ENCODE measurements at regions not wholly inside any gene's neighbourhood (a gene's known extent, or its start where the extent isn't known, plus 50 kb on each side); places are given as distances from the start of the nearest gene placed in this dataset.

DNA sequence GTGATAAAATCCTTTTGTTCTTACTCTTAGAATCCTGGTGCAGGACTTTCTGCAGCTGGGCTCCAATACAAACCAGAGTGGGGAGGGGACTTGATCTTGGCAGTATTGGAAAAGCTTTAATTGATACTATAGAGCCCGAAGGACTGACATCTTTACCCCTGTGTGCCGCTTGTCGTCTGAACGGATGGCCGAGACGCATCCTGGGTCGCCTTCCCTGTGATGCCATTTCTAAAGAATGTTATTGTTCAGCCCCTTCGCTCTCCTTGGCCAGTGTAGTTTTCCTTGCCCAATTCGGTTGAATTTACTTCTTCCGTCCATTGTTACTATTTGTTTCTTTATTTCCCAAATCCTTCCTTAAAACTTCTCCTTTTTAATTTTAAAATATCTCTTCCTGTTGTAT lies 80.9 kb downstream of the CLDN34 start:
- no peak for DNase-seq

DNA sequence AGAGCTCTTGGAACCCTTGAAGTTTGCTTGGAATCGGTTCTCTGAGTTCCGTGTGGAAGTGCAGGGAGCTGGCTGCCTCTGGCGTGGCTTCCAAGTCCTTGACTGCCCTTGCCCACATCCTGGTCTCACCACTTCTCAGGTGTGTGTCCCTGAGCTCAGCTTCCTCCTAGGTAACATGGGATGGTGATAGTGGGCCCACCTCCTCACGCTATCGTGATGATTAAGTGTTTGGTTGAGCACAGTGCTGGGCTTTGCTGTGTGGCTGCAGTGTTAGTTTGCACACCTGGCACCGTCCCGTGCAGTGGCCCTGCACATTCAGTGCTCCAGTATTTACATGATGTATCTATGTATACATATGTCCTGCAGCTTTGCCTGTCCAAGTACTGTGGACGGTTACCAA lies 81.5 kb downstream of the CLDN34 start:
- DNase-seq: no peak

DNA sequence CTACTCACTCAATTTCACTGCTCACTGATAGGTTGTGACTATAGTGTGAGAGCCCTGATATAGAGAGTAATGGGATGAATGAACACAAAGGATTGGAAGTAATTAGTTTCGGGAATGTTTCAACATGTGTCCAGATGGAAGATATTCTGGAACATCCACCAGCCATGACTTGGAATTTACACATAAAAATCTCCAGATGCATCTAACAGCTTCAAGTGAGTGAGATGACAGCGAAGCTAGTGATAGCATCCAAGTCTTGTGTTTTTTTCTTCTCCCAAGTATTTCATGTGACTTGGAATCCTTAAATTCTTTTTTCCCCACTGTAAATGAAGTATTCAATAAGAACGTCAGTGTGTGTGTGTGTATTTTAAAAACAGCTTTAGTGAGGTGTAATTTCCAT lies 82.1 kb downstream of the CLDN34 start:
- DNase-seq: no peak

DNA sequence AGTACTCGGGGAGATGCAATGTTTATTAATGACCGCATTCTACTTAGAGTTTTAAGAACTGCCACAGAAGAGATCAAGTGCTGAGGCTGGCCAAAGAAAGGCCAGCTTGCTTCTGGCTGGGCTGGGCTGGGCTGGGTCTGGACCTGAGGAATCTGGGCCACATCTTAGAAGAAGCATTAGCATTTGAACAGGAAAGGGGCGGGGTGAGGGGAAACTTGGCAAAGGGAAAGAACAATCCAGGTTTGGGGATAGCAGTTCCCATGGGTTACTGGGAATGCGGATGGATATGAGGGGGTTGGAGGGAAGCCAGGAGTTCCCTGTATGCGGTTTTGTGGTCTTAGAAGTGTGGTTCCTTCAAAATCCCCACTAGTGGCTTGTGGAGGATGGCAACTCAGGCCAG lies 83.3 kb downstream of the CLDN34 start:
- no peak for DNase-seq

DNA sequence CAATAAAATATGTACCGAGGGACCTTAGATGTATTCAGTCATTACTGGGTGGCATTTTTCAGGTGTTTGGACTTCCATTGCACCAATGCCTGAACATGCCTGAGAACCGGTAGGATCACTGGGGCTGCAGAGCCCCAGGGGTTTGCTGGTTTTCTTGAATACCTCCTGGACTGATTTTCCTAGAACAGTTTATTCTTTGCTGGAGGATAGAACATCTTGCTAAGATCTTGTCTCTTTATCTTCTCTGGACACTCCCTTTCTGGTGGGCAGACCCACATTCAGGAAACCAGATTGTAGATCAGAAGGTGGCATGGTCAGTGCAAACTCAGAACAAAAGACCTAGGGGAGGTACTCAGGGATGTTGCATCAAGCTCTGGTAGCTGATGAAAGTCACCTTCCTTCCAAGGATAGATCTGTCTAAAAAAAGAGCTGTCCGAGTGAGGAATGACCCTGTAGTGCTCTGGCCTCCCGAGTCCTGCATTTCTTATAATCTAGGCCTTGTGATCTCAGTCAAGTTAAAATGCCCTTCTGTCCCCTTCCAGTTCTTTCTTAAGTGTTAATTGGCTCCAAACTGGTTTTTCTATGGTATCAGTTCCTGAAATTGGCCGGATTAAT lies 84.8 kb downstream of the CLDN34 start:
- no peak for DNase-seq

DNA sequence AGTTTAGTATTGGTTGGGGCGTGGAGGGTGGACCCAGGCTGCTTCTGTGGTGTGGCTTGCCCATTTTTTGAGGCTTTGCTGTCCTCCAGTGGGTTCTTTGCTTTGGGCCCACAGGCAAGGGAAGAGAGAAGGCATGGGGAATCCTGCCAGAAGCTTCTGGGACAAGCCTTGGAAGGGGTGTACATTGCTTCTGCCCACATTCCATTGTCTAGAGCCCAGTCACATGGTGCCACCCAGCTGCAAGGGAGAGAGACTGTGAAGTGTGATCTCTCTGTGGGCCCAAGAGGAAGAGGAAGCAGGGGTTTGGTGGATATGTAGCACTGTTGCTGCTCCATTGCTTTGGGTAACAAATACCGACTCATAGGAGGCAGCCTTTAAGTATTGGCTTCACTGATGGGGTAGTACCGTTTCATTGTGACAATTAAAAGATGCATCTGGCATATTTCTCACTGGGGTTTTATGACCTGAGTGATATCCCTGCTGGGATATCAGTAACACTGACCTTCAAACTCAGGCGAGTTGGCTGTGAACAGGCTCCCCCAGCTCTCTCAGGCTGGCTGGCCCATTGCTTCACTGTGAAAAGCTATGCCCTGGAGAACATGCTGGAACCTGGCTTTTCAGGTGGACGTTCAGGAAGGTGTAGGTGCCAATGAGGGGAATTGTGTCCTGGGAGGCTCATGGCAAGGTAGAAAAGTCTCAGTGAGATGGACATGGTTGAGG lies 85.9 kb downstream of the CLDN34 start:
- DNase-seq: no peak

DNA sequence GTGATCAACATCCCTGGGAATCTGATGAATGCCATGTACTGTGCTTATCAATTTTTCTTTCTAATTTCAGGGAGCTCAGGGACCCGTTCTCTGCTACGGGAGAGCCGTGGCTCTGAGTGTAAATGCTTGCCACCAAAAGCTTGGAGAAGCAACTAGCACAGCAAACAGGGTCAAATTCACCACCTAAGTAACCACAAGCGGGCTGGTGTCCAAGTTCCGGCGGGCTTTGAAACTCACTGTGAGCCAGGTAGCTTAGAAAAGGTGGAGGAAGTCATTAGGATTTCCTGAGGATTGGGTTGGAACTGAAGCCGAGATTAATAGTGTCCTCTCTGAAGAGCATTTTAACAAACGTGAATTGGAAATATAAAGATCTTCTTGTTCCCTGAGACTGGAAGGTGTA lies 87.2 kb downstream of the CLDN34 start:
- no peak for DNase-seq

DNA sequence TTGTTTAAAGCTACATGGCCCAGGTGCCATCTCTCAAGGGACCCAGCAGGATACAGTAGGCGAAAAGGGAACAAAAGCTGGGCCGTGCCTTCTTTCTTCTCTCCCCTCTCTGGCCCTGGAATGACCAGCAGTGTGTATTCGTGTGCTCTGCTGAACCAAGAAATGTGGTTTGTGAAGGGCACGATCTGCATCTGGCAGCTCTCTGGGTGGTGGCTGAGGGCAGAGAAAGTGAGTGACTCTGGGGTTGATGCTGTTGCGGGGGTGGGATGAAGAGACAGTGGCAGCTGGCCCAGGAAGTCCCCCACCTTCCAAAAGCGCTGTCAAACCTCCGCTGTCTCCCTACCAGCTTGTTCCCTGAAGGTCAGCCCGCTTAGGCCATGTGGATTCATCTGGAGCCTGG lies 88.3 kb downstream of the CLDN34 start:
- no peak for DNase-seq

DNA sequence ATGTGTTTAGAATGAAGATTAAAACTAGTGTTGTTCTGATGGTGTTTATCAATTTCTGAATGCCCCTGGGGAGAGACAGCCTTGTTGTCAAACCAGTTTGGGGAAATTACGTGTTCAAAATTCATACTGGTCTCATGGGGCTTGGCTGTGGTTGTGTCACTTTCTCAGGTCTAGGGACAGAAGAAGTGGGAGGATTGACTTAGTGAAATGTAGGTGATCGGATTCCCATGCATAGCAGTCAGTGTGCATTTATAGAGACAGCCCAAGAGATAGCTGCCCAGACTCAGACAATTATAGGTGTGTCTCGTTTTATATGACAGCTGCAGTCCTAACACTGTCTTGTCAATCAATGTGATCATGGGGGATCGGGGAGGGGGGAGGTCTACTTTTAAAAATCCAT lies 94.4 kb upstream of the CLCN4 start:
- no peak for DNase-seq

DNA sequence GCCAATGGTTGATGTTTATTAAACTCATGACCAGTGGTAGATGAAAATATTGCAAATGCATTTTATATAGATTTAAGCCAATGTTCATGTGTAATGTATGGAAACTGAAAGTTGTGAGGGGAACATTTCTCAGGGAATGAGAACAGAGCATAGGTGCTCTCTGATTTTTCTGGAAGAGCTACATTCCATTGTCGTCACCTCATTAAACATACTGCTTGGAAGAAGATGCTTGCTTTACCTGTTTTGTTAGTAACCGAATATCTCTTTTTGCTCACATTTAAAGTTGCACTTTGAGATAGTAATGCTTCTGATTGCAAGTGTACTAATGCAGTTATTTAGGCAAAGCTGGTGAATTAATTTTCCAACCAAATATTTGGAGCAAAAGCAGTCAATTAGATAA lies 93.8 kb upstream of the CLCN4 start:
- DNase-seq: no peak

DNA sequence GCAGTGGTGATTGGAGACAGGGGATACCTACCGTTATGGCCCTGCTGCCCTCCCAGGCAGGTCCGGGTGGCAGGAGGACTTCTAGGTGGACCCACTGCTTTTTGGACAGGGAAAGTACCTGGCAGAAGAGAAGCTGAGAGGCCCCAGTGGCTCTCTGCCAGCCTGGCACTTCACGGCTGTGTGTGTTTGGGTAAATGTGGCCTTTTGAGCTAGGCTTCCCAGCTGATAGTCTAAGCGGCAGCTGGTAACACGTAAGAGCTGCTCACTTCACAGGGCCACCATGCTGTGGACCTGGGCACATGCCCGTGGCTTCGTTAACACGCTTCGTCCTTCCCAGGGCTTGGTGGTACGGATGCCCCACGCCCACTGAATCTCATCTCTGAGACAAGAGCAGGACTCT lies 92.0 kb upstream of the CLCN4 start:
- no peak for DNase-seq

DNA sequence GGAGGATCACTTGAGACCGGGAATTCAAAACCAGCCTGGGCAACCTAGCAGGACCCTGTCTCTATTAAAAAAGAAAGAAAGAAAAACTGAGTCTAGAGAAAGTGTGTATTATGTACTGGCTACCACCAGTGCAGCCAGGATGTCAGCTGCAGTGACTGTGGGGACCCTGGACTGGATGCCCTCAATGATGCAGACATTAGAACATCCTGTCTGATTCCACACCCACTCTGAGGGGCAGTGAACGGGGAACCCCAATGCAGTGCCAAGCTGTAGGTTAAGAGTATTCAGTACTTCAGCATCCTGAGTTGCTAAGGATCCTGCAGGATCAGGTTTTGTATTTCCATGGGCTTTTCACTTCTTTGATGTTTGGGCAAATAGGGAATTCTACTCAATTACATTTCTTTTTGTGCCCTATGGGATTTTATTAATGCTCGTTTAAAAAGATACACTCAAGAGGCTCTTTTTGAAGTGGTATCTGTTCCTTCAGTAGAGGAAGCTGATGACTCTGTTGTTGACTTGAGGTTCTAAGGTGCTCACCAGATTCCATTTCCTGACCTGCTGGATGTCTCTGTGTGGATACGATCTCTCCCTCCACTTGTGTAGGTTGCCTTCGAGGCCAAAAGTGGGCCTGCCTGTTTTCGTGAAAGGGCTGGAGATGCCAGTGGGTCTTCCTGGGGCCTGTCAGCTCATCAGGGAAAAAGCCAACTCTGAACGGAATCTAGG lies 85.9 kb upstream of the CLCN4 start:
- DNase-seq: no peak

DNA sequence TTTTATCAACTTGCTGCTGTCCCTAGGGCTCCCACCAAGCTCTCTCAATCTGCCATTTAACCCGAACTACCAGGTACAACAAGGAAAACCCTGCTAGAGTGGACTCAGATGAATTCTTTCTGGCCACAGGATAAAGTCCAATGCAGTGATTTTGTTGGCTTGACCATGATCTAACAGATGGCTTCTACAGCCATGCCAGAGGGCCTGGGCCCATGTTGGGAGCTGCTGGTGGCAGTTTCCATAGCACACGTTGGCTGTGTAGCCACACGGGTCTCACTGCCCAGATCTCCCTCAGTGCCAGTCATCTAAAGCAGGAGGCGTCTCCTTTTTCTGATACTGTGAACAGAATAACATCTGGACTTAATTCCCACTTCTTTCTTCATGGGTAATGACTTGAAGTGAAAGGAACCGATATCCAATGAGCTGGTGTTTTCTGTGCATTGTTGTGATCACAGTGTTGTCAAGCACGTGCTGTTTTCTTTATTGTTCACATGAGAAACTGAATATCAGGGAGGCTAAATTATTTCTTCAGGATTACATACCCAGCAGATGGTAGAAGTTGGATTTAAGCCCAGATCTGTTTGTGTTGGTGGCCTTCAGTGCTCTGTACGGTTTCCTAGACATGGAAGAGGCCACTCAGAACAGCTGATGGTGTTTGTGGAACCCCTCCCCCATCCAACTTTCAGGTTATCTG lies 85.2 kb upstream of the CLCN4 start:
- no peak for DNase-seq

DNA sequence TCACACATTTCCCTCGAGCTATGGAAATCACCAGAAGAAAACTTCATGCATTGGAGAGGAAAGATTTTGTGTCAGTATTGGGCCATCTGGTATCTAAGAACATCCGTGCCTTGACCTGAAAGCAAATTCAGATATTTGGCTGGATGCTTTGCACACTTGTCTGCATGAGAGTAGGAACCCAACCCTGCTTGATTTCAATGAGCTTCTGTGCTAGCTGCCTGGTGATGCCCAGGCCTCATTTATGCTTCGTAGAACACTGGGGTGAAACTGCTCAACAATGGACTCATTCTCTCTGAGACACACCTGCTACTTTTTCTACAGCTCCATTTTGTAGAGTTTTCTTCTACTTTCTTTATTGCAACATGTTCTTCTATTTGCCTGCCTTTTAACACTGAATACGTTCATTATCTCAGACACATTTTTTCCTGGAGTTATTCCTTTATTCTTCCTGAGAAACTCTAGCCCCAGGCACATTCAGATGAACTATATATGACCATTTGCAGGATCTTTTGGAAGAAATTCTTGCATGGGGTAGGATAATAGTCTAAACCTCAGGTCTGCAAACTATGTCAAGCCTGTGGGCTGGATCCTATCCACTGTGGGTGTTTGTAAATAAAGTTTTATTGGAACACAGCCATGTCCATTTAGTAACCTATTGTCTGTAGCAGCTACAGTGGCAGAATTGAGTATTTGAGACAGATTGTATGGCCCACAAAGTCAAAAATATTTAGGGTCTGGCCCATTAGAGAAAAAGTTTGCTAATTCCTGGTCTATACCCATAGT lies 83.8 kb upstream of the CLCN4 start:
- no peak for DNase-seq

DNA sequence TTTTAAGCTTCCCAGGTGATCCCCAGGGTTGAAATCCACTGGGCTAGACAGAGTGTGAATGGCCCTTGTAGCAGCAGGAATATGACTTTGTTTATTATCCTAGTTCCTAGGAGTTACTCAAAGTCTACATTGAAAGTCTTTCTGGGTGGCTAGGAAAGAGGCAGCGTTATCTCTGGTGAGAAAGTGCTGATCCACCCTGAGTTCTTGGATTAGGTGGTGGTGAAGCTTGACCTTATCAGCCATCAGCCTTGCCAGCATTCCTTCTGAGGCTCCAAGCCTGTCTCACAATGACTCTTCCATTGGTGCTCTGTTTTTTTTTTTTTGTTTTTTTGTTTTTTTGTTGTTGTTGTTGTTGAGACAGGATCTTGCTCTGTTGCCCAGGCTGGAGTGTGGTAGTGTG lies 83.1 kb upstream of the CLCN4 start:
- DNase-seq: no peak

DNA sequence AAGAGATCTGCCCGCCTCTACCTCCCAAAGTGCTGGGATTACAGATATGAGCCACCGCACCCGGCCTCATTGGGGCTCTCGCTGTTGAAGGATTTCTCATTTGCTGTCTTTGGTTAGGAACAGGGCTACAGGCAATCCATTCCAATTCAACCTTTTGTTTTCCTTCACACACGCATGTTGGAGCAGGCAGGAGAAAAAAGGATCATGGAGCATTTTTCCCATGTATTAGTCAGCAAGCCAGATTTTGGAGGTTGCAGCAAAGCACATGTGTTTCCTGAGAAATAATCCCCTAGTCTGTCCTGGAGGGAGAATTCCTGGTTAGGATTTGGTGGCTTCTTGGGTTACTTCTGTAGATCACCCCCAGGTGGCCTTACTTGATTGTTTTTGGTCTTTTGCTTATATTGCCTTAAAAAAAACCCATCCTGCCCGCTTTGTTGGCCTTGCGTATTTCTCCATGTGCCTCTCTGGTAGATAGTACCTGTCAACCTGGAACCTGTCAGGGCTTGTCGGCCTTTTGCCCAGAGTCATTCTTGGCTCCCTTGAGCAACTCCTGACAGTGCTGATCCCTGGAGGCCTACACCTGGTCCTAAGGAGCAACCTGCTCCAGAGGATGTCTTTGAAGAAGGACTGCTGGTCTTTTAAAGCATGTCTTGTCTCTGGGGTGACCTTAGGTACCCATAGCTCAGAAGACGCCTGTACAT lies 82.4 kb upstream of the CLCN4 start:
- DNase-seq: no peak

DNA sequence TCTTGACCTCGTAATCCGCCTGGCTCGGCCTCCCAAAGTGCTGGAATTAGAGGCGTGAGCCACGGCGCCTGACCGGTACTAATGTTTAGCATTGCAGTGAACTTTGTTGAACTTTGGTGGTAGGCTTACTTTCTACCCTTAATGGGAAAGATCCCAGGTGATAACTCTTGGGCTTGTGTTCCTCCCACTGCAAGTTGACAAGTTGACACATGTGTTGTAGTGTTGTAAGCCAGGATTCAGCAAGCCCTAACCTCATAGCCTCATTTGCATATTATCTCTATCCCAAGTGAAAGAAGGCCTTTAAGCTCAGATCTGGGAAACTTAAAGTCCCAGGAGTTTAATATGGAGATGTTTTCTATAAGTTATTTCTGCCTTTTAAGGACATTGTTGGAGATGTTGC lies 80.0 kb upstream of the CLCN4 start:
- DNase-seq: no peak

DNA sequence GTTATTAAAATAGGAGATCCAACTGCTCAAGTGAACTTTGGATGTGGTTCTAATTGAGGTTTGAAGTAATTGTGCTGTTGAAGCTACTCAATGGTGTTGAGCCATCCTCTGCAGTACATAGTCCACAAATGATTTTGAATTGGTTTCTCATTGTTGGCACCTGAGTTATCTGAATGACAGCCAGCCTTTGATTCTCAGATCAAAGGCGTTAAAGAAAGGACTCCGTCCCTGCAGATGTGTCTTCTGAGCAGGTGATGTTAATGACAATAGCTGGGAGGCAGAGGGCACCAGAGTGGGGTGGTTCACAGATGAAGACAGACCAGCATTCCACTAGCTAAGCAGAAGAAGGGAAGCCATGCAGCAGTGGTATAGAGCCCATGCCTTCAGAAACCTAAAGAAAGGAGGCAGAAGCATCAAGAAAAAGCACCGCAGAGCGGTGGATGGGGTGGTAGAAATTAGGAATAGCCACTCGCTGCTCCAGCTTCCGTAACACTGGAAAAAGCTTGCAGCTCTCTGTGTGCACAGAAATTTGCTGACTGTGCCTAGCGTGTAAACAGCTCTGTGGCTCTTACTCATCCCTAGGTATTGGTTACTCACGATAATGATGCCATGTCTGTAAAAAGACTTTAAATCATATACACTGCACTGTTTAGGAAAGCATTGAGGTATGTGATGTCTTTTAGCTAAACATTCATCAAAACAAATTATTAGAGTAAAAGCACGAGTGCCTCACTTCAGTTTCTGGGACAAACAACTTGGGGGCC lies 79.2 kb upstream of the CLCN4 start:
- DNase-seq: no peak

DNA sequence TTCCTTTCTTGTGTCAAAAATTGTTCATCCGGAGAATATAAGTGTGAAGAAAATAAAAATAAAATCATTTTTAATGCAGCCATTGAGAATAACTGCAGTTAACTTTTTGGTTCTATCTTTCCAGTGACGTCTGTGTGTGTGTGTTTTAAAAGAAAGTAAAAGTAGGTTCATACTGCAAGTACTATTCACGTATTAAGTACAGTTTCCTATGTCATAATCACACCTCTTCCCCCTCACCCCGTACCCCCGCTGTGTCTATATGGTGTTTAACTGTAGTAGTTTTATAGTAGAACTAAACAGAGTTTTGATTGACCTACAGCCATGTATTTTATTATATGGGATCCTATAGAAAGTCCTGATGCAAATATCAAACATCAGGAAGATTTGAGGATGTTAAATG lies 78.5 kb upstream of the CLCN4 start:
- no peak for DNase-seq

DNA sequence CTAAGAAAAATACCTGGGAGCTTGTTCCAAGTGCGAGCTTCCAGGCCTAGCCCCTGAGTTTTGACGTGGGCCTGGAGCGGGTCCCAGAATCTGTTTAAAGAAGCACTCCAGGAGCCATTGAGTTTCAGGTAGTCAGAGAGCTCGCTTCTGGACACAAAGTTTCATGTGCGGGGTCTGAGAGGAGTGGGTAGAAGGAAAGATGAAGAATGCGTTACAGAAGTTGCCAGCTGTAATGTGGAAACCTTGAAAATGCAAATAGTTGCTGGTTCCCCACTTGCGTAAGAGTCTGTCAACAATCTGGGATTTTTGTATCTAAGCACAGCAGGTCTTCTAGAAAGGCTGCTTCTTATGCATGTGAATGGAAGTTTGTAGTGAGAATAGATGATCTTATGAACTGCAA lies 77.5 kb upstream of the CLCN4 start:
- no peak for DNase-seq

DNA sequence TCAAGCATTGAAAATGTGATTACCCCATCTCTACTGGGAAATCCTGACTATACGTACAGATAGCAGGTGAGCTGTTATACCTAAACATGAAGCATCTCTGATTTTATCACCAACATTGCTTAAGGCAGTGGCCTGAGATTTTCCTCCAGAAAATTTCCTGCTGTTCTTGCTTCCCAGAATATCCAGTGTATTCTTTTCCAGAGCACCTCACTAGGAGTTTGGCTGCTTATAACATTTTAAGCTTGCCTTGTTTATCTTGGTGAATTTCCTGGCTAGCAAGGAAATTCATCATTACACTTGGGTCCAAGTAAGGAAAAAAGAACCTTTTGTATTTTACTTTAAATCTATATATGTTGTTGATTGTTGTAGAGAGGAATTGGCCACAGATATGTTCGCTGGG lies 73.0 kb upstream of the CLCN4 start:
- no peak for DNase-seq

DNA sequence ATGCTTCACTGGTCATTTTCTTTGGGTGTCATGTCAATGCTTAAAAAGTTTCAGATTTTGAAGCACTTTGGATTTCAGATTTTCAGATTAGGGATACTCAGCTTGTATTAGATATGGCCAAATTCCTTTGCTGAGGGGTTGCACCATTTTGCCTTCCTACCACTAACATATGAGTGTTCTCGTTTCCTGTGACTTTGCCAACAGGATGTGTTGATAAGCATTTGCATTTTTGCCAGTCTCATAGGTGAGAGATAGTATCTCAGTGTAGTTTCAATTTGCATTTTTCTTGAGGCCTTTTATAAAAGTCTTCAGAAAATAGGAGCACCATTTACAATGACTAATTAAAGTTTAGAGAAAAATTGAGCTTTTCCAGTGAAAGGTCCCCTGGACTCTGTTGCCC lies 71.6 kb upstream of the CLCN4 start:
- peak; percentile 1 for DNase-seq
